ENCODE measurements at regions not wholly inside any gene's neighbourhood (a gene's known extent, or its start where the extent isn't known, plus 50 kb on each side); places are given as distances from the start of the nearest gene placed in this dataset.

DNA sequence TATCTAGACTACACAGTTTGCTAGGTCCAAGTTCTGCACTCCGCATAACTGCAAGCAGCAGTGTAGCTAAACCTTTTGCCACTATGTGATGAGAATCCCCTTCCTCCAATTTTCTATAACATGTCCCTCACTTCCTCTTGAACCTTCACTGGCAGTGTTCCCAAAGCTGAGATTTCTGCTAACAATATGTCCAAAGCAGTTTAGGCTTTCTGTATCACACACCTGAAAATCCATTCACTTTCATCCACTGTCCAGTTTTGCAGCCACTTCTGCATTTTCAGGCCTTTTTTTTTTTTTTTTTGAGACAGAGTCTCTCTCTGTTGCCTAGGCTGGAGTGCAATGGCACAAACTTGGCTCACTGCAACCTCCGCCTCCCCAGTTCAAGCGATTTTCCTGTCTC is 111.1 kb downstream of the GADD45G start:
- Histone ChIP-seq H3K4me1 (ENCODE audit: control insufficient read depth, low read depth, low read length) (no peaks in the 10 kb centered on the region), H3K36me3 (ENCODE audit: control insufficient read depth, low read depth, low read length) (no peaks in the 10 kb centered on the region), H3K27ac (ENCODE audit: low read length) (no peak overlapping the region), H3K27me3 (ENCODE audit: control insufficient read depth, insufficient read depth, low read length) (no peaks in the 10 kb centered on the region), H3K4me3 (ENCODE audit: low read length) (no peak overlapping the region), H3K9ac (ENCODE audit: low read length) (no peak overlapping the region), H3K9me3 (ENCODE audit: control insufficient read depth, low read depth, low read length) (no peaks in the 10 kb centered on the region)

DNA sequence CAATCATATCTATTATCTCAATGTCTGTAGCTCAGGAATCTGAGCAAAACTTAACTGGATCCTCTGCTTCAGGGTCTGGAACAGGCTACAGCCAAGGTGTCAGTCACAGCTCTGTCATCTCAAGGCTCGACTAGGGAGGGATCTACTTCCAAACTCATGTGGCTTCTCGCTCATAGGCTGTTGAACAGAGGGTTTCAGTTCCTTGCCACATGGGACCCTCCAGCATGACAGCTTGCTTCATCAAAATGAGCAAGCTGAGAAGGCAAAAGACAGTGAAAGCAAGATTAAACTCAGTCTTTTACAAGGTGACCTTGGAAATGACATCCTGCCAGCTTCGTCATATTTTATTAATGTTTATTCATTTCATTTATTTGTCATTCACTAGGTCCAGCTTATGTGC is 111.7 kb downstream of the GADD45G start:
- Histone ChIP-seq H3K27ac (ENCODE audit: low read length) (no peak overlapping the region), H3K4me3 (ENCODE audit: low read length) (no peak overlapping the region), H3K36me3 (ENCODE audit: control insufficient read depth, low read depth, low read length) (no peaks in the 10 kb centered on the region)

DNA sequence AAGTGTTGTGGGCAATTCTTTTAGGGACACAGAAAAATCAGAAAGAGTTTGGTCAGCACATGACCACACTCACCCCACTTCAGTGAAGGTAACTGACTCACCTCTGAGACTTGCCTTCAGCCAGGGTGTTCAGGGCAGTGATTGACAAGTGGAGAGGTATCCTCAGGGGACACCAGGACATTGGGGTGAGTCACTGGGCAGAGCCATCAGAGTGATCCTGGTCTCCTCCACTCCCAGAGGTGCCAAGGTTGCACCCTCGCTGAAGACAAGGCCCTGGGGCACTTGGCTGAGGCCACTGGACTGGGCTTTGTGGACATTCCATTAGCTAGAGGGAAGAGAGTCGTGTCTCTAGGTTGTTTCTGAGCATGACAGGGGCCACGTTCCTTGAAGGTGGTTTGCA is 113.4 kb downstream of the GADD45G start:
- Histone ChIP-seq H3K4me3 (ENCODE audit: low read length) (no peak overlapping the region), H3K27ac (ENCODE audit: low read length) (no peak overlapping the region), H3K9me3 (ENCODE audit: control insufficient read depth, low read depth, low read length) (no peaks in the 10 kb centered on the region), H3K4me1 (ENCODE audit: control insufficient read depth, low read depth, low read length) (no peaks in the 10 kb centered on the region), H3K36me3 (ENCODE audit: control insufficient read depth, low read depth, low read length) (no peaks in the 10 kb centered on the region), H3K27me3 (ENCODE audit: control insufficient read depth, insufficient read depth, low read length) (no peaks in the 10 kb centered on the region), H3K9ac (ENCODE audit: low read length) (no peak overlapping the region)

More for the DNA sequence above, 111.7 kb downstream of the GADD45G start:
- Histone ChIP-seq H3K4me1 (ENCODE audit: control insufficient read depth, low read depth, low read length) (no peaks in the 10 kb centered on the region), H3K9ac (ENCODE audit: low read length) (no peak overlapping the region), H3K9me3 (ENCODE audit: control insufficient read depth, low read depth, low read length) (no peaks in the 10 kb centered on the region), H3K27me3 (ENCODE audit: control insufficient read depth, insufficient read depth, low read length) (no peaks in the 10 kb centered on the region)

DNA sequence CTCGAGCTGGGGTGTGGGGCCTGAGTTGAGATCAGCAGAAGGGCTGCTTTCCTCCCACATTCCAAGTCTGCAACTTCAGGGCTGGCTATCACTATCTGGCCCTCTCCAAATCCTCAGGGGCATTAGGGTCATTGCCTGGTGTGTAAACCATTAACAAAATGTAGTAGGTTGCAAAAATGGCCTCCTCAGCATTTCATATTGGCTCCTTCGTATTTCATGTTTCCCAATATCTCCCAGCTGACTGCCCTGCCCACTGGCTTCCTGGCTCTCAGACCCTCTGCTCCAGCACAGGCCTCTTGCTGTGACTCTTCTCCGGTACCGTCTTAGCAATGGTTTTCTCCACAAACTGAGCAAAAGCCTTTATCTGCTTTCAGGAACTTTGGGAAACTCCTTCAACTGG is 113.8 kb downstream of the GADD45G start:
- Histone ChIP-seq H3K27me3 (ENCODE audit: control insufficient read depth, insufficient read depth, low read length) (no peaks in the 10 kb centered on the region), H3K9ac (ENCODE audit: low read length) (no peak overlapping the region), H3K4me3 (ENCODE audit: low read length) (no peak overlapping the region), H3K36me3 (ENCODE audit: control insufficient read depth, low read depth, low read length) (no peaks in the 10 kb centered on the region), H3K4me1 (ENCODE audit: control insufficient read depth, low read depth, low read length) (no peaks in the 10 kb centered on the region), H3K9me3 (ENCODE audit: control insufficient read depth, low read depth, low read length) (no peaks in the 10 kb centered on the region), H3K27ac (ENCODE audit: low read length) (no peak overlapping the region)

DNA sequence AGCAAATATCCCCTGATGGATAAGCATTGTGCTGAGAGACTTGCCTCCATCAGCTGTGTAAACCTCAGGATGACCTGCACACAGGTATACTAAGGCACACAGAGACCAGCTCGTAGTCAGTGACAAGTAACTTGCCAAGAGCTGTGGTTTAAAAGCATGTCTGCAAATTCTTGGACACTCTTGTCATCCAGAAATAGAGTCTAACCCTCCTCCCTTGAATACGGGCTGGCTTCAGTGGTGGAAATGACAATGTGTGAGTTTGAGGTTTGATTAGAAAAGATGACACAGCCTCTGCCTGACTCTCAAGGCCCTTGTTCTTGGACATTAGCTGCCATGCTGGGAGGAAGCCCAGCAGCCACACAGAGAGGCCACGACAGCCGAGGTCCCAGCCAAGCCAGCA is 114.4 kb downstream of the GADD45G start:
- Histone ChIP-seq H3K27me3 (ENCODE audit: control insufficient read depth, insufficient read depth, low read length) (no peaks in the 10 kb centered on the region), H3K36me3 (ENCODE audit: control insufficient read depth, low read depth, low read length) (no peaks in the 10 kb centered on the region), H3K4me1 (ENCODE audit: control insufficient read depth, low read depth, low read length) (no peaks in the 10 kb centered on the region), H3K27ac (ENCODE audit: low read length) (no peak overlapping the region), H3K9ac (ENCODE audit: low read length) (no peak overlapping the region), H3K4me3 (ENCODE audit: low read length) (no peak overlapping the region), H3K9me3 (ENCODE audit: control insufficient read depth, low read depth, low read length) (no peaks in the 10 kb centered on the region)

DNA sequence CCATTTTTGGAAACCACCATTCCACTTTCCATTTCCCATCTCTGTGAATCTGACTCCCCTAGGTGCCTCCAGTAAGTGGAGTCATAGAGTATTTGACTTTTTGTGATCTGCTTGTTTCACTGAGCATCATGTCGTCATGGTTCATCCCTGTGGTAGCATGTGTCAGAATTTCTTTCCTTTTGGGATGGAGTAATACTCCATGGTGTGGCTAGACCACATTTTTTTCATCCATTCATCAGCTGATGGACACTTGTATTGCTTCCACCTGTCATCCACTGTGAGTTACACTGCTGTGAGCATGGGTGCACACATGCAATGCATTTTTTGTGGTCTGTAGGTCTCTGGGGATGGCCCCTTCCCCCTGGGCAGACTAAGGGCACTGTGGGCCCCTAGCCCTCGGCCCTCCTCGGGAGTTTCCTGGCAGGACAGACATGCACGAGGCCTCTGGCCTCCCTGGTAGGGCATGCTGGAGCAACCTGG is 115.9 kb downstream of the GADD45G start:
- Histone ChIP-seq H3K36me3 (ENCODE audit: control insufficient read depth, low read depth, low read length) (no peaks in the 10 kb centered on the region), H3K9me3 (ENCODE audit: control insufficient read depth, low read depth, low read length) (no peaks in the 10 kb centered on the region), H3K4me3 (ENCODE audit: low read length) (no peak overlapping the region), H3K27ac (ENCODE audit: low read length) (no peak overlapping the region), H3K9ac (ENCODE audit: low read length) (no peak overlapping the region), H3K27me3 (ENCODE audit: control insufficient read depth, insufficient read depth, low read length) (no peaks in the 10 kb centered on the region), H3K4me1 (ENCODE audit: control insufficient read depth, low read depth, low read length) (no peaks in the 10 kb centered on the region)

DNA sequence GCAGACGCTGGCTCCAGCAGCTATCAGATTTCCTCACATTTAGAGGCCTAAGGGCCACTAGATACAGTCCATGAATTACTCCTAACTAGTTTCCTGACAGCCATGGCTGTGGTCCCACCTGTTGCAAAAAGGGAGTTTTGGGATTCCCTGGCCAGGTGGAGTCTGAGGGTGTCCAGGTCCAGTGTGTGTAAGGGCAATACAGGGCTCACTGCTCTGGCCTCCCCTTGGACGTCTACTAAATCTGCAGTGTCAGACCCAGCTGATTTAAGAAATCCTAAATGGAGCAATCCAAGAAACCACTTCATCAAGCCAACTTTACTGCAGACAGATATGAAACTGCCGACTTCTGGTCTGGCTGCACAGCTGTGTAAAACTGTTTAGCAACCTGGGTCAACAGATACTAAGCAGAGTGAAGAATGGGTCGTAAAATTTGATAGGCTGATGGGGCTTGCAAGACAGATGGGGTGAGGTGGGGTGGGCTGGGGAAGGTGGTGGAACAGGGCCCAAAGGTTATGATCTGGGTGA is 116.4 kb downstream of the GADD45G start:
- Histone ChIP-seq H3K36me3 (ENCODE audit: control insufficient read depth, low read depth, low read length) (no peaks in the 10 kb centered on the region), H3K9me3 (ENCODE audit: control insufficient read depth, low read depth, low read length) (no peaks in the 10 kb centered on the region), H3K4me1 (ENCODE audit: control insufficient read depth, low read depth, low read length) (no peaks in the 10 kb centered on the region), H3K27me3 (ENCODE audit: control insufficient read depth, insufficient read depth, low read length) (no peaks in the 10 kb centered on the region), H3K9ac (ENCODE audit: low read length) (no peak overlapping the region), H3K27ac (ENCODE audit: low read length) (no peak overlapping the region), H3K4me3 (ENCODE audit: low read length) (no peak overlapping the region)

DNA sequence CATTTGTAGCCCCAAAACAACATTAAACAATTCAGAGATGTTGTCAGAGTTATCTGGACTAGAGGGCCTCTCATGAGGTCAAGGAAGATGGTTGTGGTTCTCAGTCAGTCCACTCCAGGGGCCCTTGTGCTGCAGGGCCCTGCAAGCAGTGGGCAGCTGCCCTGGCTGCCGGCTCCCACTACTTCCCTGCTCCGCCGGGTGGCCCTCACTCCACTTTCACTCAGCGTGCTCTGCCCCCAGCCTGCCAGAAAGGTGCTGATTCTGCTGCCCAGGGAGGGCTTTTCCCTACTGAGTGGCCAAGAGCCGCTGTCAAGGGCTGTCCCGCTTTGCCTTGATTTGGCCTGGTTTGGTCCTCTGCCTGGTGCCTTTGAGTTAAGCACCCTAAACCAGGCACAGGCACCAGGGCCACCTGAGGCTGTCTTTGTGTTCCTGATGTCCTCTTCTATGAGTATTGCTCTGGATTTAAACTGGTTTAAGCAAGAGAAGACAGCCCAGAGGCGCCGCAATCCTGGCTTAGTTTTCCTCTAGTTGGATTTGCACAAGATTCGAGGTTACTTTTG is 117.2 kb downstream of the GADD45G start:
- Histone ChIP-seq H3K9me3 (ENCODE audit: control insufficient read depth, low read depth, low read length) (no peaks in the 10 kb centered on the region), H3K4me1 (ENCODE audit: control insufficient read depth, low read depth, low read length) (no peaks in the 10 kb centered on the region), H3K27me3 (ENCODE audit: control insufficient read depth, insufficient read depth, low read length) (no peaks in the 10 kb centered on the region)

DNA sequence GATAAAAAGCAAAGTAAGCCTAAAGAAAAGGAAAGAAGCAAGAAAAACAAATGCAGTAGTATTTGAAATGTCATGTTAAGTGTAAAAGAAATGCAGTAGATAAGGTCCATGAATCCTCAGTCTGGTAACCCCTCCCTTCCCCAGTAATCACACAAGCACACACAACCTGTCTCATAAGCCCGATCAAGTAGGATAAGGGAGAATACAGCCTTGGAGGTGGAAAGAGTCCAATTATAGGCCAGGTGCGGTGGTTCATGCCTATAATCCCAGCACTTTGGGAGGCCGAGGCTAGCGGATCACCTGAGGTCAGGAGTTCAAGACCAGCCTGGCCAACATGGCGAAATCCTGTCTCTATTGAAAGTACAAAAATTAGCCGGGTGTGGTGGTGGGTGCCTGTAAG is 117.9 kb downstream of the GADD45G start:
- no peaks in the 10 kb centered on the region for H3K4me1 ChIP-seq (ENCODE audit: control insufficient read depth, low read depth, low read length)
- H3K4me3 ChIP-seq (ENCODE audit: low read length) = no peak overlapping the region
- no peak overlapping the region for H3K9ac ChIP-seq (ENCODE audit: low read length)
- H3K27me3 ChIP-seq (ENCODE audit: control insufficient read depth, insufficient read depth, low read length) = no peaks in the 10 kb centered on the region
- no peak overlapping the region for H3K27ac ChIP-seq (ENCODE audit: low read length)
- H3K36me3 ChIP-seq (ENCODE audit: control insufficient read depth, low read depth, low read length) = no peaks in the 10 kb centered on the region
- no peaks in the 10 kb centered on the region for H3K9me3 ChIP-seq (ENCODE audit: control insufficient read depth, low read depth, low read length)

More for the DNA sequence above, 117.2 kb downstream of the GADD45G start:
- Histone ChIP-seq H3K36me3 (ENCODE audit: control insufficient read depth, low read depth, low read length) (no peaks in the 10 kb centered on the region), H3K27ac (ENCODE audit: low read length) (no peak overlapping the region), H3K4me3 (ENCODE audit: low read length) (no peak overlapping the region), H3K9ac (ENCODE audit: low read length) (no peak overlapping the region)

DNA sequence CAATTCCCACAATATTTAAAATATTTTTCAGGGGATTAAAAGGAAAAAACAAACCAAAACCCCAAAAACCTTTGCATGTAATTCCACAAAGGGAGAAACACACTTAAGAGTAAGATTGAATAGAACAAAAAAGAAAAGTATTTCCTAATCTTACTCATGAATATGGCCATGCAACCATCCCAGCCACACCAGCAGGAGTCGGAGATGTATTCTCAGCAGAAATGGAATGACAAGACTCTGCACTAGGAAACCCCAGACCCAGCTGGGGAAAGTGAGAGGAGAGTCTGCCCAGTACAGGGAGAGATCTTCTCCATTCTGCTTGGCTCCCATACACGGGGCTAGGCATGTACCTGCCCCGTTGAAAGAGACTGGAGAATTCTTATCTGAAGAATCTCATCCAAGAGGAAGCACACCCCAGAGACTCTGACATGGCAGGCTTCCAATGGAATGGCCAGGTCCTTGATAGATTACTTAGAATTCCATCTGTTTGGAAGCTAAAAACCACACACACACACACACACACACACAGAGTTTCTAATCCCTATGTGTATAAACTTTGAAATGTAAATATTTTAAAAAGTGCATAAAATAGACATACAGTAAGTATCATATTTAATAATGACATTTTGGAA is 118.8 kb downstream of the GADD45G start:
- Histone ChIP-seq H3K4me3 (ENCODE audit: low read length) (no peak overlapping the region), H3K4me1 (ENCODE audit: control insufficient read depth, low read depth, low read length) (no peaks in the 10 kb centered on the region), H3K9me3 (ENCODE audit: control insufficient read depth, low read depth, low read length) (no peaks in the 10 kb centered on the region), H3K36me3 (ENCODE audit: control insufficient read depth, low read depth, low read length) (no peaks in the 10 kb centered on the region), H3K9ac (ENCODE audit: low read length) (no peak overlapping the region), H3K27me3 (ENCODE audit: control insufficient read depth, insufficient read depth, low read length) (no peaks in the 10 kb centered on the region), H3K27ac (ENCODE audit: low read length) (no peak overlapping the region)

DNA sequence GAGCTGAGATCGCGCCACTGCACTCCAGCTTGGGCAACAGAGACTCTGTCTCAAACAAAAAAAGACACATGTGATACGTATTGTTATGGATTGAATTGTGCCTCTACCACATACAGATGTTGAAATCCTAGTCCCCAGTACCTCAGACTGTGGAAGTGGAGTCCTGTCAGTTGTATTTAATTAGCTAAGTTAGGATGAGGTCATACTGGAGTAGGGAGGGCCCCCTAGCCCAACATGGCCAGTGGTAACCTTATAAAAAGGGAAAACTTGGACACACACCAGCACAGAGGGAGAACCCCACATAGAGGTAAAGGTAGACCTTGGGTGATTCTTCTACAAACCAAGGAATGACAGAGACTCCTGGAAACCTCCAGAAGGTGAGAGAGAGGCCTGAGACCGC is 119.8 kb downstream of the GADD45G start:
- H3K27ac ChIP-seq (ENCODE audit: low read length) = no peak overlapping the region
- H3K9me3 ChIP-seq (ENCODE audit: control insufficient read depth, low read depth, low read length) = no peaks in the 10 kb centered on the region
- H3K4me3 ChIP-seq (ENCODE audit: low read length) = no peak overlapping the region
- no peaks in the 10 kb centered on the region for H3K36me3 ChIP-seq (ENCODE audit: control insufficient read depth, low read depth, low read length)
- H3K27me3 ChIP-seq (ENCODE audit: control insufficient read depth, insufficient read depth, low read length) = no peaks in the 10 kb centered on the region
- H3K9ac ChIP-seq (ENCODE audit: low read length) = no peak overlapping the region
- H3K4me1 ChIP-seq (ENCODE audit: control insufficient read depth, low read depth, low read length) = peaks cover 4% of the 10 kb centered on the region

DNA sequence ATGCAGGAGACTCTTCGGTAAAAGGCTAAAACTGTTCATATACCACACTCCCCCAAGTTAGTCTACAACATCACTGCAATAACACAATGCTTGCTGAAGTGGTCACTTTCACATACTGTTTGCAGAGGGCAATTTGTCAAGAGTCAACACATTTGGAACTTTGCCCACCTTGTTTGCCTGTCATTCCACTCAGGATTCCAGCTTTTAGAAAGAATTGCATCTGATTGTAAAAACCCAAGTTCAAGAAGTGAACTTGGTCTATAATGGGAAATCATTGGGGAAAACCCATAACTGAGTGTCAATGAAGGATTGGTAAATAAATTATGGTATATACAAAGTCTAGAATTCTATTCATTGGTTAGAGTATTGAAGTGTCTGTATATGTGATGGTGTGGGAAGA is 120.5 kb downstream of the GADD45G start:
- no peak overlapping the region for H3K4me3 ChIP-seq (ENCODE audit: low read length)
- no peaks in the 10 kb centered on the region for H3K9me3 ChIP-seq (ENCODE audit: control insufficient read depth, low read depth, low read length)
- no peaks in the 10 kb centered on the region for H3K27me3 ChIP-seq (ENCODE audit: control insufficient read depth, insufficient read depth, low read length)

More for the DNA sequence above, 120.5 kb downstream of the GADD45G start:
- no peak overlapping the region for H3K27ac ChIP-seq (ENCODE audit: low read length)
- H3K9ac ChIP-seq (ENCODE audit: low read length) = no peak overlapping the region
- no peaks in the 10 kb centered on the region for H3K36me3 ChIP-seq (ENCODE audit: control insufficient read depth, low read depth, low read length)
- peaks cover 4% of the 10 kb centered on the region for H3K4me1 ChIP-seq (ENCODE audit: control insufficient read depth, low read depth, low read length)
